Activated T-helper 2 cell treated with anti-CD3 and anti-CD28 coated beads, Interferon-gamma antibody, Interleukin-2, Interleukin-4, amounts not matched to agents 10 μg/mL and 5 μg/mL and 100 μg/mL, durations not matched to agents 14 hours and 24 hours and 36 hours (primary cell): ENCODE measurements at regions not wholly inside any gene's neighbourhood (a gene's known extent, or its start where the extent isn't known, plus 50 kb on each side); places are given as distances from the start of the nearest gene placed in this dataset.

Source experiments
- DNase-seq: peaks from one replicate; pipeline ENCODE4 v3.0.0; 2021; ENCODE audit warnings: low spot score
- H3K27ac Mint-ChIP-seq: one replicate; pipeline ENCODE4 v1.8.0; 2021; ENCODE audit warnings: mixed read lengths
- H3K27me3 Mint-ChIP-seq: one replicate; pipeline ENCODE4 v1.8.0; 2021; ENCODE audit warnings: low read depth, mixed read lengths
- H3K36me3 Mint-ChIP-seq: one replicate; pipeline ENCODE4 v1.8.0; 2021; ENCODE audit warnings: low read depth, mixed read lengths
- H3K4me1 Mint-ChIP-seq: one replicate; pipeline ENCODE4 v1.8.0; 2021; ENCODE audit warnings: low read depth, mixed read lengths
- H3K4me3 Mint-ChIP-seq: one replicate; pipeline ENCODE4 v1.8.0; 2021; ENCODE audit warnings: low read depth, mild to moderate bottlenecking, moderate library complexity, mixed read lengths
- H3K9me3 Mint-ChIP-seq: one replicate; pipeline ENCODE4 v1.8.0; 2021; ENCODE audit warnings: mixed read lengths
- intact Hi-C: fragments of 100-400 bp; cut with micrococcal nuclease; formaldehyde crosslinking; loops from one replicate; pipeline ENCODE4 v1.15.1; 2023

GRCh38 chr10:78870458-78870857, 198.3 kb upstream of the ZMIZ1 start:
- DNase-seq: no peak
- Mint-ChIP-seq H3K4me1 (no peaks in the 10 kb centered on the region), H3K27ac (no peak overlapping the region), H3K9me3 (no peaks in the 10 kb centered on the region), H3K4me3 (no peak overlapping the region), H3K27me3 (peaks cover 20% of the 10 kb centered on the region), H3K36me3 (no peaks in the 10 kb centered on the region)
- intact Hi-C loops: no loop called here

- Mint-ChIP-seq H3K27ac (no peak overlapping the region), H3K36me3 (no peaks in the 10 kb centered on the region), H3K4me1 (no peaks in the 10 kb centered on the region), H3K27me3 (peaks cover 23% of the 10 kb centered on the region), H3K9me3 (no peaks in the 10 kb centered on the region), H3K4me3 (no peak overlapping the region)
- intact Hi-C loops: no loop called here
- DNase-seq: no peak
Observed at GRCh38 chr10:78871796-78872195, 197.0 kb upstream of the ZMIZ1 start.

- no peaks in the 10 kb centered on the region for H3K4me1 Mint-ChIP-seq
- H3K27me3 Mint-ChIP-seq: peaks cover 23% of the 10 kb centered on the region
- no peak for DNase-seq
- intact Hi-C loops: no loop called here
- H3K4me3 Mint-ChIP-seq: no peak overlapping the region
- no peaks in the 10 kb centered on the region for H3K36me3 Mint-ChIP-seq
- peaks cover 4% of the 10 kb centered on the region for H3K9me3 Mint-ChIP-seq
- H3K27ac Mint-ChIP-seq: no peak overlapping the region
Observed at GRCh38 chr10:78873413-78873812, 195.4 kb upstream of the ZMIZ1 start.

GRCh38 chr10:78875331-78875877, 193.4 kb upstream of the ZMIZ1 start:
- Mint-ChIP-seq H3K27ac (no peak overlapping the region), H3K4me1 (no peaks in the 10 kb centered on the region), H3K4me3 (no peak overlapping the region), H3K36me3 (no peaks in the 10 kb centered on the region), H3K27me3 (peaks cover 24% of the 10 kb centered on the region), H3K9me3 (peaks cover 16% of the 10 kb centered on the region)
- no peak for DNase-seq
- intact Hi-C loops: no loop called here

GRCh38 chr10:78875932-78876331, 192.8 kb upstream of the ZMIZ1 start:
- Mint-ChIP-seq H3K4me1 (no peaks in the 10 kb centered on the region), H3K36me3 (no peaks in the 10 kb centered on the region), H3K4me3 (no peak overlapping the region), H3K9me3 (peaks cover 18% of the 10 kb centered on the region), H3K27ac (no peak overlapping the region), H3K27me3 (peaks cover 25% of the 10 kb centered on the region)
- intact Hi-C loops: no loop called here
- no peak for DNase-seq

GRCh38 chr10:78876449-78876848, 192.3 kb upstream of the ZMIZ1 start:
- H3K27me3 Mint-ChIP-seq: peaks cover 25% of the 10 kb centered on the region
- H3K27ac Mint-ChIP-seq: no peak overlapping the region
- H3K9me3 Mint-ChIP-seq: peaks cover 18% of the 10 kb centered on the region
- no peaks in the 10 kb centered on the region for H3K4me1 Mint-ChIP-seq
- no peak overlapping the region for H3K4me3 Mint-ChIP-seq
- no peak for DNase-seq
- intact Hi-C loops: no loop called here
- H3K36me3 Mint-ChIP-seq: no peaks in the 10 kb centered on the region

GRCh38 chr10:78879621-78880020, 189.1 kb upstream of the ZMIZ1 start:
- peaks cover 22% of the 10 kb centered on the region for H3K9me3 Mint-ChIP-seq
- no peaks in the 10 kb centered on the region for H3K4me1 Mint-ChIP-seq
- no peak overlapping the region for H3K4me3 Mint-ChIP-seq
- H3K36me3 Mint-ChIP-seq: no peaks in the 10 kb centered on the region
- no peak for DNase-seq
- no peak overlapping the region for H3K27ac Mint-ChIP-seq
- intact Hi-C loops: no loop called here
- peaks cover 16% of the 10 kb centered on the region for H3K27me3 Mint-ChIP-seq

- peaks cover 20% of the 10 kb centered on the region for H3K9me3 Mint-ChIP-seq
- H3K27me3 Mint-ChIP-seq: peaks cover 10% of the 10 kb centered on the region
- no peak overlapping the region for H3K27ac Mint-ChIP-seq
- H3K36me3 Mint-ChIP-seq: no peaks in the 10 kb centered on the region
- intact Hi-C loops: no loop called here
- DNase-seq: no peak
- no peaks in the 10 kb centered on the region for H3K4me1 Mint-ChIP-seq
- no peak overlapping the region for H3K4me3 Mint-ChIP-seq
Observed at GRCh38 chr10:78886129-78886528, 182.6 kb upstream of the ZMIZ1 start.

GRCh38 chr10:78889536-78890063, 179.2 kb upstream of the ZMIZ1 start:
- no peaks in the 10 kb centered on the region for H3K4me1 Mint-ChIP-seq
- no peak for DNase-seq

GRCh38 chr10:78890506-78890905, 178.3 kb upstream of the ZMIZ1 start:
- no peak overlapping the region for H3K4me3 Mint-ChIP-seq
- H3K36me3 Mint-ChIP-seq: no peaks in the 10 kb centered on the region
- no peaks in the 10 kb centered on the region for H3K4me1 Mint-ChIP-seq
- peaks cover 2% of the 10 kb centered on the region for H3K27me3 Mint-ChIP-seq
- H3K27ac Mint-ChIP-seq: no peak overlapping the region
- peaks cover 11% of the 10 kb centered on the region for H3K9me3 Mint-ChIP-seq
- intact Hi-C loops: no loop called here
- no peak for DNase-seq

More at GRCh38 chr10:78889536-78890063, 179.2 kb upstream of the ZMIZ1 start:
- Mint-ChIP-seq H3K27me3 (peaks cover 5% of the 10 kb centered on the region), H3K27ac (no peak overlapping the region), H3K9me3 (peaks cover 16% of the 10 kb centered on the region), H3K36me3 (no peaks in the 10 kb centered on the region), H3K4me3 (no peak overlapping the region)
- intact Hi-C loops: no loop called here

GRCh38 chr10:78891741-78892140, 177.0 kb upstream of the ZMIZ1 start:
- DNase-seq: no peak
- no peaks in the 10 kb centered on the region for H3K9me3 Mint-ChIP-seq
- no peak overlapping the region for H3K4me3 Mint-ChIP-seq
- peaks cover 2% of the 10 kb centered on the region for H3K27me3 Mint-ChIP-seq
- no peaks in the 10 kb centered on the region for H3K36me3 Mint-ChIP-seq
- no peak overlapping the region for H3K27ac Mint-ChIP-seq
- no peaks in the 10 kb centered on the region for H3K4me1 Mint-ChIP-seq
- intact Hi-C loops: no loop called here

- intact Hi-C loops: no loop called here
Observed at GRCh38 chr10:78892338-78893176, 176.2 kb upstream of the ZMIZ1 start.

GRCh38 chr10:78893217-78893616, 175.5 kb upstream of the ZMIZ1 start:
- Mint-ChIP-seq H3K36me3 (no peaks in the 10 kb centered on the region), H3K9me3 (no peaks in the 10 kb centered on the region), H3K27ac (no peak overlapping the region), H3K4me3 (no peak overlapping the region), H3K4me1 (no peaks in the 10 kb centered on the region), H3K27me3 (peaks cover 2% of the 10 kb centered on the region)
- intact Hi-C loops: no loop called here
- no peak for DNase-seq

More at GRCh38 chr10:78892338-78893176, 176.2 kb upstream of the ZMIZ1 start:
- Mint-ChIP-seq H3K36me3 (no peaks in the 10 kb centered on the region), H3K4me3 (no peak overlapping the region), H3K27ac (no peak overlapping the region), H3K9me3 (no peaks in the 10 kb centered on the region), H3K27me3 (peaks cover 2% of the 10 kb centered on the region), H3K4me1 (no peaks in the 10 kb centered on the region)
- DNase-seq: no peak
